Retinal pigment epithelial cell (primary cell): ENCODE measurements at regions not wholly inside any gene's neighbourhood (a gene's known extent, or its start where the extent isn't known, plus 50 kb on each side); places are given as distances from the start of the nearest gene placed in this dataset.

Experiments
- DNase-seq: peaks from one replicate; pipeline ENCODE4 v3.0.0-alpha.2; 2010; ENCODE audit warnings: low read depth
- H3K4me3 ChIP-seq: 2 replicates; pipeline ENCODE4 v1.5.1; 2011; ENCODE audit warnings: mild to moderate bottlenecking, low read length, control low read depth, moderate library complexity
- CTCF ChIP-seq: conservative IDR thresholded peaks from 2 replicates; pipeline ENCODE4 v1.5.1; 2011; ENCODE audit warnings: low read depth, low read length, control low read depth, inconsistent platforms

- no peak for TF ChIP-seq CTCF
- DNase-seq = no peak
- no peak overlapping the region for H3K4me3 ChIP-seq
Observed at GRCh38 chr2:239688840-239689239, 288.0 kb upstream of the HDAC4 start.

- no peak for DNase-seq
- no peak for TF ChIP-seq CTCF
- no peak overlapping the region for H3K4me3 ChIP-seq
Observed at GRCh38 chr2:239688122-239688681, 287.4 kb upstream of the HDAC4 start.

GRCh38 chr2:239687441-239687840 is 286.6 kb upstream of the HDAC4 start:
- TF ChIP-seq CTCF = no peak
- DNase-seq = no peak
- H3K4me3 ChIP-seq = no peak overlapping the region

- TF ChIP-seq CTCF = no peak
- no peak for DNase-seq
- no peak overlapping the region for H3K4me3 ChIP-seq
Observed at GRCh38 chr2:239685965-239686364, 285.1 kb upstream of the HDAC4 start.

GRCh38 chr2:239685556-239685955 is 284.7 kb upstream of the HDAC4 start:
- TF ChIP-seq CTCF = no peak
- H3K4me3 ChIP-seq = no peak overlapping the region
- DNase-seq = no peak

- DNase-seq = no peak
- H3K4me3 ChIP-seq = no peak overlapping the region
- no peak for TF ChIP-seq CTCF
Observed at GRCh38 chr2:239684996-239685395, 284.2 kb upstream of the HDAC4 start.

GRCh38 chr2:239684271-239684810 is 283.5 kb upstream of the HDAC4 start:
- no peak for TF ChIP-seq CTCF
- no peak overlapping the region for H3K4me3 ChIP-seq
- no peak for DNase-seq
